SK-N-SH treated with all-trans-retinoic acid at 6 μM for 48 hours (cell line): ENCODE measurements at regions not wholly inside any gene's neighbourhood (a gene's known extent, or its start where the extent isn't known, plus 50 kb on each side); places are given as distances from the start of the nearest gene placed in this dataset.

Experiments used
- RARB ChIP-seq: fragments of 250-450 bp; sonication (Bioruptor Pico); IDR thresholded peaks from 2 replicates; pipeline ENCODE4 v1.8.0; 2021; ENCODE audit warnings: mild to moderate bottlenecking, moderate library complexity
- TF ChIP-seq, protein P1 (sequence below): fragments of 250-450 bp; sonication (Bioruptor Pico); IDR thresholded peaks from 2 replicates; pipeline ENCODE4 v1.5.1; 2020; ENCODE audit warnings: low read depth, mild to moderate bottlenecking, moderate library complexity
- TF ChIP-seq, protein P2 (sequence below): fragments of 250-450 bp; sonication (Bioruptor Pico); IDR thresholded peaks from 2 replicates; pipeline ENCODE4 v1.8.0; 2021; ENCODE audit warnings: low read depth, mild to moderate bottlenecking, moderate library complexity, borderline replicate concordance

DNA sequence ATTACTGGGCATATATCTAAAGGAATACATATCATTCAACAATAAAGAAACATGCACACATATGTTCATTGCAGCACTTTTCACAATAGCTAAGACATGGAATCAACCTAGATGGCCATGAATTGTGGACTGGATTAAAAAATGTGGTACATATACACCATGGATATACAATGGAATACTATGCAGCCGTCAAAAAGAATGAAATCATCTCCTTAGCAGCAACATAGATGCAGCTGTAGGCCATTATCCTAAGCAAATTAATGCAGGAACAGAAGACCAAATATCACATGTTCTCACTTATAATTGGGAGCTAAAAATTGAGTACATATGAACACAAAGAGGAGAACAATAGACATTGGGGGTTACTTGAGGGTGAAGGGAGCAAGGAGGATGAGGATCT lies 175.6 kb downstream of the POLR1F start:
- TF ChIP-seq, protein P1, sequence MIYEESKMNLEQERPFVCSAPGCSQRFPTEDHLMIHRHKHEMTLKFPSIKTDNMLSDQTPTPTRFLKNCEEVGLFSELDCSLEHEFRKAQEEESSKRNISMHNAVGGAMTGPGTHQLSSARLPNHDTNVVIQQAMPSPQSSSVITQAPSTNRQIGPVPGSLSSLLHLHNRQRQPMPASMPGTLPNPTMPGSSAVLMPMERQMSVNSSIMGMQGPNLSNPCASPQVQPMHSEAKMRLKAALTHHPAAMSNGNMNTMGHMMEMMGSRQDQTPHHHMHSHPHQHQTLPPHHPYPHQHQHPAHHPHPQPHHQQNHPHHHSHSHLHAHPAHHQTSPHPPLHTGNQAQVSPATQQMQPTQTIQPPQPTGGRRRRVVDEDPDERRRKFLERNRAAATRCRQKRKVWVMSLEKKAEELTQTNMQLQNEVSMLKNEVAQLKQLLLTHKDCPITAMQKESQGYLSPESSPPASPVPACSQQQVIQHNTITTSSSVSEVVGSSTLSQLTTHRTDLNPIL (CRISPR knock-in tag), result no peak
- TF ChIP-seq RARB (CRISPR knock-in tag), result no peak
- TF ChIP-seq, protein P2, sequence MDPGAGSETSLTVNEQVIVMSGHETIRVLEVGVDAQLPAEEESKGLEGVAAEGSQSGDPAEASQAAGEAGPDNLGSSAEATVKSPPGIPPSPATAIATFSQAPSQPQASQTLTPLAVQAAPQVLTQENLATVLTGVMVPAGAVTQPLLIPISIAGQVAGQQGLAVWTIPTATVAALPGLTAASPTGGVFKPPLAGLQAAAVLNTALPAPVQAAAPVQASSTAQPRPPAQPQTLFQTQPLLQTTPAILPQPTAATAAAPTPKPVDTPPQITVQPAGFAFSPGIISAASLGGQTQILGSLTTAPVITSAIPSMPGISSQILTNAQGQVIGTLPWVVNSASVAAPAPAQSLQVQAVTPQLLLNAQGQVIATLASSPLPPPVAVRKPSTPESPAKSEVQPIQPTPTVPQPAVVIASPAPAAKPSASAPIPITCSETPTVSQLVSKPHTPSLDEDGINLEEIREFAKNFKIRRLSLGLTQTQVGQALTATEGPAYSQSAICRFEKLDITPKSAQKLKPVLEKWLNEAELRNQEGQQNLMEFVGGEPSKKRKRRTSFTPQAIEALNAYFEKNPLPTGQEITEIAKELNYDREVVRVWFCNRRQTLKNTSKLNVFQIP (CRISPR knock-in tag), result no peak
